NCI-H187 treated with DMSO at 0.1 percent for 48 hours (cell line): ENCODE measurements at regions not wholly inside any gene's neighbourhood (a gene's known extent, or its start where the extent isn't known, plus 50 kb on each side); places are given as distances from the start of the nearest gene placed in this dataset.

Source experiments
- DNase-seq: peaks from one replicate; lab custom pipeline; 2025; lab: John Stamatoyannopoulos, UW

DNA sequence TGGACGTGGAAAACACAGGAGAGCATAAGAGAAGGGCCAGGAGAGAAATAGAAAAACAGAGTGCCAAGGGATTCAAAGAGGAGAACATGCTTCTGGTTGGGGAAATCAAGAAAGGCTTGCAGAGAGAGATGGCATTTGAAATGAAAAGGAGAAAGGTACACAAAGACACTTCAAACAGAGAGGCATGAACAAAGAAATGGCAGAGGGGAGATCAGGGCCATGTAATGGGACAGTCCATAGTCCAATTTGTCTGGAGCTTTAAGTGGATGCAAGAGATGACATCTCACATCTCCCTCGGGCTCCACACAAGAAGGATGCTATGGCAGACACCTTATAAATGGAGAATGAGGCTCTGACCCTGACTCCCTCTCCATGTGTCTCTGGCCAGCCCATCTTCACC lies 331.1 kb downstream of the MLLT3 start:
- no peak for DNase-seq

DNA sequence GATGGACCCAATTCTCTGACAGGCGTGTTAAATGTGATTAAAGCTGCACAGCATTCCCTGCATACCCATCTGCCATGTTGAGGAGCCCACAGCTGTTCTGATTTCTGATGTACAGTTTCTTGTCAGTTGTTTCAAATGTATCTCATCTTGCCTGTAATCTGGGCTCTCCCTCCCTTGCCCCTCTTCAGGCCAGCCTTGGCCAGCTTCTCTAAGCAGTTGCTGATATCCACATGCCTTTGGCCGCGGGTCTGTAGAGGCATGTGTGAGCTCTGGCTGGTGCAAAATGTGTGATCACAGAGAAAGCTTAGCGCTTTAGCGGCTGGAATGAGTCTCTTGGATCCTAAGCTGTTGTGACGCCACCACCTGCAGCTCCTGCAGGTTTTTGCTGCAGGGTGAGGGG lies 332.0 kb downstream of the MLLT3 start:
- no peak for DNase-seq

DNA sequence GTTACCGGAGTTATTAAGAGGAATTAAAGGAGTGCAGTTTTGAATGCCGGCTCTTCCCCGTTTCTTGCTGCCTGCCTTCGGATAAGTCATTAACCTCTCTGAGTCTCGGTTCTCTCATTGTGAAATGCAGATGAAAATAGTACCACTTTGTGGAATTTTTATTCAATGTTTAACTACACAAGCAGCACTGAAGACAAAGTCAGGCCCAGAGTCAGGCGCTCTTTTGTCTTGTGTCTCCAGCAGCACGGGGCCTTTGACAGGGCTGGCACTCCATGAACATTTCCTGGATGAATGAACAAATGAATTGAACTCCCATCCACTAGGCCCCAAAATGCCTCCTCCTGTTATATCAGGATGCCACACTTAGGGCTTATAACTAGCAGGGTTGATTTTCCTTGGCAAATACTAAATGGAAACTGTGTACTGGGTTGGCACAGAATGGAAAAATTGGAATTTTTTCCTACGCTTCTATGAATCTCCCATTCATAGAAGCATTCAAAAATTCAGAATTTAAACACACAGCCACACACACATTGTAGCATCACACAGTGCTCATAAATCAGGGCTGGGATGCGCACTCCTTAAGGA lies 332.8 kb downstream of the MLLT3 start:
- no peak for DNase-seq

DNA sequence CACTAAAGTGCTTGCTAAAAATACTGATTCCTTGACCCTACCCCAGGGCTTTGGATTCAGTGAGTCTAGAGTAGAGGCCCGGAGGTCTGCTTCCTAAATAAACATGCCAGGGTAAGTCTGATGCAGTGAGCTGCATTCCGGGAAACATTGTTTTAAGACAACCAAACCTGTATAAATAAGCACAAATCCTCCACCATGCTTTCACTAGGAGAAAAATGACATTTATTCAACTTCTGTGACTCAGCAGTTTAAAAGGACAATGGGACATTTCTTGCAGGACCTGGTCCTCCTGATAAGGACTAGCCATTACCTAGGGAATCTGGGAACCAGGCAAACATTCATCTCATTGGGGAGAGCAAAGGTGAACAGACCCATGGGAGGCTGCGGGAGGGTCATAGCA lies 335.3 kb downstream of the MLLT3 start:
- no peak for DNase-seq

DNA sequence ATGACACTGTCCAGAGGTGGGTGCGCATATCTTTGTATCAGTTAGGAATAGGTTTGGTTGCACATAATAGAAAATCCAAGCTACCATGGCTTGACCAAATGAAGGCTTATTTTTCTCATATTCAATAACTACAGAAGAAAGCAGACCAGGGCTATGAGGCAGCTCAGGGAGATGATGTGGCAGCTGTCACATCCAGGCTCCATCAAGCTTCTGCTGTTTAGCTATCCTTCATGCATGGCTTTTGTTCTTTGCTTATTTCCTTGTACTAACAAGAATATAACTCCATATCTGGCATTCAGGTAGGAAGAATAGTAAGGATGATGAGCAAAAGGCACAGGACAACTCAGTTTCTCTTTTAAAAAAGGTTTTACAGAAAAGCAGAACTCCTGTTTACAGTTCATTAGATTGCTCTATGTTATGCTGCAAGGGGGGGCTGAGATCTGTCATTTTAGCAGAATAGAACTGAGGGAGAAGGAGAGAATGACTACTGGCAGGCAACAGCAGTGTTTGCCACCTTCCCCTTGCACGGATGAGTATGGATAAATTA lies 336.1 kb downstream of the MLLT3 start:
- no peak for DNase-seq

DNA sequence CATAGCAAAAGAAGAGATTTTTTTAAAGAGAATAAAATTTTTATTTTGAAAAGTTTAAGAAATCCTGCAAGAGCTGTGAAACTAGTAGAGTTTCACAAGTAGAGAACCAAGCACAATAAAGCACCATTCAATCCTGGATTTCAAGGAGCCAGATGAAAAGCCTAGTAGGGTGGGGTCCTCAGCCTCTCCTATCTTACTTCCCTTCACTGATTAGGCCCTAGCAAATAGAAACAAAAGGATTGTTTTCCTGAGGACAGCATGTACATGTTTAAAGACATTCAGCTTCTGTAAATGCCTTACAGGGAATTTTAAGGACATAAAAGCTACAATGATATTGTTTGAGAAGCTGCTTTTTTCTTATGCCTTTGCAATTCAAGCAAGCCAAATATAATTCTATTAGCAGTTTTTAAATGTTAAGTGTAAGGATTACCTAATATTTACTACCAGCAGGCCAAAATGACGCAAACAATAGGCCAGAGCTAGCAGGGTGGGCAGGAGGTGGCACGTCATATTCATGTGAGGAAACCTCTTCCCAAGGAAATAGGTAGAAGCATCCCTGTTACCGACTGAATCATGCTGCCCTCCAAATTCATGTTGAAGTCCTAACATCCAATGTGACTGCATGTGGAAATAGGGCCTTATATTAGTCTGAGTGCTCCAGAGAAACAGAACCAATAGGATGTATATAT lies 337.6 kb downstream of the MLLT3 start:
- no peak for DNase-seq

DNA sequence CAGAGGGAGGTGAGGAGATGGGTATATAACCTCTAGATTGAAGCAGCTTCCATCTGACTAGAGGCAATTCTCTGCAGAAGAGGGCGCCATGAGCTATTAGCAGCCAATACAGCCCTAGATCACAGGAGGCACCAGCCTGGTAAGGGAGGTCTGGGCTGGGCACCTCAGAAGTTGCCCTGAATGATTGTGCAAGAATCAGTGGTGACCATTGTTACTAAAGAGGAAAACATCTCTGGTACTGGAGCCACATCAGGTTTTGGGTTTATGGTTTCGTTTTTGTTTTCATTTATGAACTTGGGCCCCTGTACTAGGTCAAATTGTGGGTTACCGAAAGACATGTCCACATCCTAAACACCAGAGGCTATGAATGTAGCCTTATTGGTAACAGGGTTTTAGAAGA lies 342.0 kb downstream of the MLLT3 start:
- no peak for DNase-seq

DNA sequence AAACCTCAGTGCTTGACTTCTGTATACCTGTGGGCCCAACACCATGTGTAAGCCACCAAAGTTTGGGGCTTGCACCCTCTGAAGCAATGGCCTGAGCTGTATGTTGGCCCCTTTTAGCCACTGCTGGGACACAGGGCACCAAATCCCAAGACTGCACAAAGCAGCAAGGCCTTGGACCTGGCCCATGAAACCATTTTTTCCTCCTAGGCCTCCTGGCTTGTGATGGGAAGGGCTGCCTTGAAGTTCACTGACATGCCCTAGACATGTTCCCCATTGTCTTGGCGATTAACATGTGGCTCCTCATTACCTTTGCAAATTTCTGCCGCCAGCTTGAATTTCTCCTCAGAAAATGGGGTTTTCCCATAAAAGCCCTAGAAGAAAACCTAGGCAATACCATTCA lies 345.5 kb downstream of the MLLT3 start:
- DNase-seq, result no peak

DNA sequence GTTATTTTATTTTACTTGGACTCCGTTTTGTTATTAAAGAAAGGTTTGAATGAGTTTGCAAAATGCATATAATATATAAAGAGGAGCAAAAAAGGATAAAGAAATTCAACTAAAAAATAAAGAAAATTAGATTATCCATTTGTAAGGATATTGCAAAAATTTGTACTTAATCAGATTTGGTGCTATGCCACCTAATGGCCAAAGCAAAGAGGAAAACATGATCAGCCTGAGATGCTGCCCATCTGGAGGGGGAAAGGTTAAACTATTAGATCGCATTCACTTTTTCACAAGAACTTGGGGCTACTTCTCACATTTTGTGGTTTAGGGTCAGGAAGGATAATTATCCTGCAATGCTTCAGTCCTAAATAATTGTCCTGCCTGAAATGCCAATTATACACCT lies 350.6 kb downstream of the MLLT3 start:
- no peak for DNase-seq

DNA sequence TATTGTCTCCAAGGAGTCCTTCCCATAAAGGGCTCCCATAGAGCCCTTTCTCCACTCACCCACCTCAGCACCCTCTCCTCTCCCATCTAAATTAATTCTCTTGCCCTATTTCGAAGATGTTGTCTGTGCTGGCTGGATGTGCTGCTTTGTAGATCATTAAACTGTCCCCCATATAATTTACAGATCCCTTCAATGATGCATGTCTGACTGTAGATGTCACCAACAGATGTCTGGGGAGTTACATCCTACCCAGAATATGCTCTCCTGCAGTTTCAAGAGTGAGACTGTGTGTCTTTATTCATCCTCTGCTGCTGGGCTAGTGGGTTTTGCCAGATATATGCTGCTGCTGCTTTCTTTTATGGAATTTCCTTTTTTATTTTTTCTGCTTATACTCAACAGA lies 351.2 kb downstream of the MLLT3 start:
- no peak for DNase-seq

DNA sequence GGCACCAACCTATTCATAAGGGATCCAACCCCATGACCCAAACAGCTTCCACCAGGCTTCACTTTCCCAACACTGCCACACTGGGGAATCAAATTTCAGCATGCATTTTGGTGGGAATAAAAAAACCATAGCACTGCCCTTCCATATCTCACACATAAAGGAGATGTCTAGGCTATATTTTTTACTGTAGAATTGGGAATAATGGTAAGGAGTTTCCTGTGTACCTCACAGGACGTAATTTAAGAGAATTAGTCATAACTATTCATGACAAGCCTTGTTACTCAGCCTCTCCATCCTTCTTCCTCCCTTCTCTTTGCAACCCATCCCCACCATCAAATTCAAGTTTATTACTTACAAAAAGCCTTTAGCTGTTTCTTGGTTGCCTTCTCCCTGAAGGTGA lies 352.1 kb downstream of the MLLT3 start:
- no peak for DNase-seq

DNA sequence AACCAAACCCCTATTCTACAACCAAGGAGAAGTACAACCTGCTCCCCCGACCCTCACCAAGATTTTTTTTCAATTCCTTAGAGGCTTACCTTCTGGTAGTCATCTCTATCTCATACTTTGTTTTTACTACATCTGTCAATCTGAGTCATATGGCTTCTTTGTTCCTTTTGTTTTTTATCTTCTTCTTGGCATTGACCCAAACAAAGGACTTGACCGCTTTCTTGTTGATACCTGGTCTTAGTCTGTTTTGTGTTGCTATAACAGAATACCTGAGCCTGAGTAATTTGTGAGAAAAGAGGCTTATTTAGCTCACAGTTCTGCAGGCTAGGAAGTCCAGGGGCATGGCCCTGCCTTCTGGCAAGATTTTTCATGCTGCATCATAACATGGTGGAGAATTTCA lies 352.7 kb downstream of the MLLT3 start:
- DNase-seq, result no peak

DNA sequence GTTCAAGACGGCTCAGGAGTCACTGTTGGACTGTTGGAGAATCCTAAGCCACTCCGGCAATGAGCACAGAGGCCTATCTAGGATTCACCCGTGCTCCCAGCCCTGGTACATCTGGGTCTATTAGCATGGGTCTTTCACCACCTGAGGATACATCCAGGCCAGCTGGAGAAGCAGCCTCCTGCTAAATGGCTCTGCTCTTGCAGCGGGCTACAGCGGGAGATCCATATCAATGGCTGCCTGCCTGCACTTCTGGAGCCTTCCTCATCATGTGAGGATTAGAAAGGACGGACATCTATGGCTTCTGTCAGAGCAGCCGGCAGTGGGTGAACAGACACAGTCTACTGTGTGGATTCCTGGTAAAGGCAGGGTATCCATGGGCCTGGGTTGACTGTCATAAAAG lies 357.4 kb downstream of the MLLT3 start:
- no peak for DNase-seq

DNA sequence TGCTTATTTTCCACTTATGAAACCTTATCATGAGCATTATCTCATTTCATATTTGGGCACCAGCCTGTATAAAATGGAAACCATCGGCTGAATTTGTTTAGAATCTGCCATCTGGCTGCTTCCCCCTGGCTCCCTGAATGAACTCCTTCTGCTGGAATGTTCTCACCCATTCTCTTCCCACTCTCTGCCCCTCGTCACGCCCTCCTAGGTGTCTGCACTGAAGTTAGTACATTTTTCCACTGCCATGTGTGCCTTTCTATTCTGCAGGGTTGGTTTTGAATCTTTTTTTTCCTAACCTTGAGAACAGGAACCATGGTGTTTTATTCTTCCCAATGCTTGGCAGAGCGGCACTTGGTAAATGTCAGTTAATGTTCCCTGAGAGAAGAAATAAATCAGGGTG lies 359.7 kb downstream of the MLLT3 start:
- no peak for DNase-seq

DNA sequence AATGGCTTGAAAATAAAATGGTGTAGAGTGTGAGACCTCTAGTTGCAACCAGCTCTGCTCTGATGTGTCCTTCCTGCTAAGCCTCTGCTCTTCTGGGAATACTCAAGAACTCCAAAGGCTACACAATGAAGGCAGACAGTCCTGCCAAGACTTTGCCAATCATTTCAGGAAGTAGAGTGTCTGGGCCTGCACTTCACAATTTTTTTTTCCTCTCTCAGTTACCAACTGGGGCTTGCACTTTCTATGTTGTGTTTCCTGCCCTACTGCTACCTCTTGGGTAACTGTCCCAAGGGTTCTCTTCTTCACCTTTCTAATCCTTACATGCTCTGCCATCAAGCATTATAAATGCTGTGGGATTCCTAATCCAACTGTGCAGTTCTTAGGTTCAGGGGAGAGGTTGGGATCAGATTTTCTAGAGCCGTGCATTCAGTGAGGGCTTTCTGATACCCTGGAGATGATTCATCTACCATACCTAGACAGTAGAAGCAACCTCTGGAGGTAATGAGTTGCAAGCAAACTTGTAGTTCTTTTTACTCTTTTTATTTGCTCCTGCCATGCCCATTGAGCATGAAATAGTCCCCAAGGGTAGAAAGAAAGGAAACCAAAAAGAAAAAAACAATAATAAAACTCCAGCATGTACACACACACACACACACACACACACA lies 365.9 kb downstream of the MLLT3 start:
- no peak for DNase-seq

DNA sequence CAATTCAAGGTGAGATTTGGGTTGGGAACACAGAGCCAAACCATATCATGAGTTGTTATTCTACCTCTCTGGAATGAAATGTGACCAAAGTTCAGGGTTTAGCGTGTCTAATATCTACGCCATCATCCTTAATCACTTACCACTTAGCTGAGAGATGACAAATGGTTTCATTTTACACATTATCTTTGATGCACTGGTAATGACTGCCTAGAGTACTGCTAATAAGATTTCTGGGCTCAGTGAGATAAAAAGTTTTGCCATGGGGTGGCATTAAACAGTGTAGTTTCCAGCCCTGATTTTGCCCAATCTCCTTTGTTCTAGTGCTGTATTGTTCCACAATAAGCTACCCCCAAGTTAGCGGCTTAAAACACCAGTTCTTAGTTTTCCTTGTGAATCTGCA lies 367.2 kb downstream of the MLLT3 start:
- DNase-seq, result no peak

DNA sequence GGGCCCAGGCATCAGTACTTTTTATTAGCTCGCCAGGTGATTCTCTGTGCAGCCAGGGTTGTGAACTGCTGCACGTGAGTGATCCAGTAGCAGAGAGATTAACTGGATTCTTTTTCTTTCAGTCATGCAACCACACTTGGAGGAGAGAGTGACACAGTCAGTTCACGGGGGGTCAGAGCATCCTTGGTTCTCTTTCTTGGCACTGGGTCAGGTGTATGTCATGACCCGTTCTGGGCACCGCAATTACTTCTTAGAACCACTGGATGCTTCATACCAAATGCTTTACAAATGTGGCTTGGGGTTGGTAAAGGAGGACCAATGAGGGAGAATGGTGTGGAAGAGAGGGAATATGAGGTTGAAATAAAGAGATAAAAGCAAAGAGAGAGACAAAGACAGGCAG lies 368.7 kb downstream of the MLLT3 start:
- DNase-seq, result no peak

DNA sequence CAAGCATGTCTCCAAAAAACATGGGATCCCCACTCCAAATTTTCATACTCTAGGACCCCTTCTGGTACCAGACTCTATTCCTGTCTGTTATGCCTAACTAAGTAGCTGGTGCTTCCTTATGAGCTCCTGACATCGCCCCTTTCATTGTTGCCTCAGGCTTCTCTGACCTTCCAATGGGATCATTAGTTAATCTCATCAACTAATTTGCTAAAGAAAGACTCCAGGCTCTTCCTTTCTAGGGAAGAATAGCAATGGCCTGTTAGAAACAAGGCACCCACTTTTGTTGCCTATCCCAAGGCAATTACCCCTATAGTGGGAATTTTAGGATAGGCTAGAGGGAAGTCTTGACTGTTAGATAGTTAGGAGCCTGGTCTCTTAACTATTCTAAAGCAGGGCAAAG lies 369.5 kb downstream of the MLLT3 start:
- no peak for DNase-seq

DNA sequence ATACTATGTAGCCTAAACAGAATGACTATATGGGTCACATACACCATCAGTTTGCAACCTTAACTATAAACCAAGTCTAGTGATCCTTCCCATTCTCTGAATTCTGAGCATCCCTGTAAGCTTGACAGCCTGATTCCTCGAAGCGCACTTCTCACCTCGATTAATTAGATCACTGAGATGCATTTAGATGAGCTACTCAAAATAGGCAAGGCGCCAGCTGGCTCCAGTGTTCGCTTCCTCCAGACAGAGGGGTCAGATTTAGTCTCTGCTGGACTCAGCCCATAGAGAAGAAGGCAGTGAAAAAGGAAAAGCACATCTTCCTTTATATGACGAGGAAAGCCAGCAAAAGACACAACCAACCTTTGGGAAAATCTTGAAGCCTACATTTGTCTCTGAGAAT lies 371.5 kb downstream of the MLLT3 start:
- no peak for DNase-seq

DNA sequence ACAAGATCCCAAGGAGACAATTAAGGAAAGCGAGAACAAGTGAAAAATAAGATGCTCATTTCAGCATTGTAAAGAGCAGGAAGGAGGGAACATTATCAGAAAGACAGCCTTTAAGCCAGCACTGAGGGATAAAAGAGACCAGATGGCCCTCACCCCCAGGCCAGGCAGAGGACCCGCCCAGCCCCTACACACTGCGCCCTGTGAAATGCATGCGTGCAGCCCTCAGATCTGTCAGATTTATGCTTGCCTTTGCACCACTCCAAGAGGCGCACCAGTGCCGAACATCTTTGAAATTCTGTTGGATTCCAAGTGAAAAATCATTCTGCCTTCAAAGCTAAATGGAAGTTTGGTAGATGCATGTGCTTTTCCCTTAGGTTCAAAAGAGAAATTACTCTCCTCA lies 378.0 kb downstream of the MLLT3 start:
- no peak for DNase-seq

DNA sequence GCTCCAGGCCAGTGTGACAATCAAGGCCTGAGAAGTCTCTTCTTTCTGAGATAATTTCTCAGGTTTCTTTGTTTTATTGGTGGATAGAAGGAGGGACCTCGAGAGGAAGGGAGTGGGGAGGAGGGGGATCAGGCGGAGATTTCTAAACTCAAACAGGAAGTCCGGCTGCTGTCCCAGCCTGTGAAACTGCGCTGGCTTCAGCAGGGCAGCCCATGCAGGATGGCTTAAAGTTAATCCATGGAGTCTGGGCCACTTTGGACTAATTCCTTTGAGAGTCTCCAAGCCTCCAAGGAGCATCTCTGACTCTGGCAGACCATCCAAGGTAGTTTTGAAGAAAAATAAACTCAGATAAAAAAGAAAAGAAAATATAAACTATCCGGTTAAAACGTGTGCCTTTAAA lies 378.5 kb downstream of the MLLT3 start:
- DNase-seq, result no peak

DNA sequence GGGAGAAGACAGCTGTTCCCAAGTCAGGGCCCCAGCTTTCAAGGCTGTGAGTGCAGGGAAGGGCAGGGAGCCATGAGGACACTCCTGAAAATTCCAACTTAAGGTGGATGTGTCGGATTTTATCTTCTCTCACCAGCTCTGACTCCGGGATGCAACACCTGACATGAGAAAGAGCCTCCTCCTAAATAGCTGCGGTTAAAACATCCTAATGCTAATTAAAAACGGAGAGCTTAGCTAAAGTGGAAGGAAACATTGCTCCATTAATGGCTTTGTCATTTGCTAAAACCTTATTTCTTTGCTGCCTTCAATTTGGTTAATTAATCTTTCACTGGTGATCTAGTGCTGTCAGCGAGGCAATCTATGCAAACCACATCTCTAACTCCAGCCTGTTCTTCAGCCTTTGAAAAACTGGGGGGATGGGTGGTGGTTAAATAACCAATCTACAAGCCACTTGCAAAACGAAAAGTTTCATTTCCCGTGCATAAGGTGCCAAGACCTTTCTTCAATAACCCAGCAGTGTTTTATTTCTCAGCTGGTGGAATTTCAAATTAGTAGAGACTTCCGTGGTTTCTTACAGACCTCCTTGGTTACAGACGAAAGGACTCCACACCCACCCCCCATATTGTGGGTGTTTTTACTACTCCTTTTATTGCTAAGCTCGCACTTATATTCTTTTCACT lies 379.6 kb downstream of the MLLT3 start:
- DNase-seq, result no peak

DNA sequence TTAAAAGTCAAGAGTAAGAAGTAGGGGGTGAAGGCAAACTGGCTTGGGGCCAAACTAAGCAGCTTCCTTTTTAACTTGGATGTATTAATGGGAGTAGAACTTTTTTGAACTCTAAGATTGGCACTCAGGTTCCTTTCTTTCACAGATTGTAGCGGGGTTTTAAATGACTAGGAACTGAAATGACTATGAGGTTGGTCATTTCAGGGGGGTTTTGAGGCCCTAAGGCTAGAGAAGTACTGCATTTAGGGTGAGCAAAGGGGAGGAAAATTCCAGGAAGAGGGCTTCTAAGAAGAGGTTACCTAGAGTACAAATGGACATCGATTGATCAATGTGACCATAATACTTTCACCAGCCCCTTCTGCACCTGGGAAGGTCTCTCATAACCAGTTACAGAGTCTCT lies 381.8 kb downstream of the MLLT3 start:
- no peak for DNase-seq
